ENCODE measurements at regions not wholly inside any gene's neighbourhood (a gene's known extent, or its start where the extent isn't known, plus 50 kb on each side); places are given as distances from the start of the nearest gene placed in this dataset.

- Histone ChIP-seq H3K27ac (ENCODE audit: low read depth, low read length) (peak overlapping the region; percentile 9), H3K36me3 (ENCODE audit: insufficient read depth, low read length) (no peaks in the 10 kb centered on the region), H3K4me1 (ENCODE audit: insufficient read depth, low read length) (peaks cover 4% of the 10 kb centered on the region), H3K4me2 (ENCODE audit: low read length) (peak overlapping the region; percentile 3), H4K20me1 (ENCODE audit: insufficient read depth, low read length) (no peaks in the 10 kb centered on the region), H3K27me3 (ENCODE audit: insufficient read depth, low read length) (no peaks in the 10 kb centered on the region), H2AFZ (ENCODE audit: low read depth, low read length) (no peak overlapping the region), H3K9ac (ENCODE audit: low read length) (no peak overlapping the region), H3K9me3 (ENCODE audit: insufficient read depth, low read depth, low read length) (no peaks in the 10 kb centered on the region), H3K79me2 (ENCODE audit: insufficient read depth, low read length) (no peaks in the 10 kb centered on the region), H3K4me3 (ENCODE audit: insufficient read depth, low read depth, low read length) (no peak overlapping the region)
- H3K36me3 Mint-ChIP-seq (ENCODE audit: low read depth, unreplicated experiment) = no peaks in the 10 kb centered on the region
- peak; percentile 47 for FAIRE-seq
- H3K4me3 Mint-ChIP-seq (ENCODE audit: unreplicated experiment) = no peak overlapping the region
- H3K4me1 Mint-ChIP-seq (ENCODE audit: low read depth, unreplicated experiment) = peaks cover 4% of the 10 kb centered on the region
- peak; percentile 76 for DNase-seq (ENCODE audit: low read depth)
- peaks cover 2% of the 10 kb centered on the region for H3K27me3 Mint-ChIP-seq (ENCODE audit: low read depth, unreplicated experiment)
- no peak overlapping the region for H3K27ac Mint-ChIP-seq (ENCODE audit: unreplicated experiment)
- TF ChIP-seq EZH2 (IDR thresholded peaks at IDR 0.05; ENCODE audit: insufficient read depth, low read length) = no peak
- TF ChIP-seq CTCF (IDR thresholded peaks at IDR 0.05; ENCODE audit: insufficient read depth, low read depth, low read length) = no peak
- peaks cover 3% of the 10 kb centered on the region for H3K9me3 Mint-ChIP-seq (ENCODE audit: unreplicated experiment)
Observed at GRCh38 chr7:46576950-46577349, 655.9 kb upstream of the IGFBP3 start.

- no peak overlapping the region for H3K4me3 ChIP-seq (ENCODE audit: insufficient read depth, low read depth, low read length)
- Mint-ChIP-seq H3K4me1 (ENCODE audit: low read depth, unreplicated experiment) (peaks cover 11% of the 10 kb centered on the region), H3K4me3 (ENCODE audit: unreplicated experiment) (no peak overlapping the region)
Observed at GRCh38 chr7:46572691-46573090, 651.6 kb upstream of the IGFBP3 start.

More at GRCh38 chr7:46572691-46573090, 651.6 kb upstream of the IGFBP3 start:
- H3K4me1 ChIP-seq (ENCODE audit: insufficient read depth, low read length) = peaks cover 4% of the 10 kb centered on the region
- Mint-ChIP-seq H3K36me3 (ENCODE audit: low read depth, unreplicated experiment) (no peaks in the 10 kb centered on the region), H3K27ac (ENCODE audit: unreplicated experiment) (no peak overlapping the region), H3K27me3 (ENCODE audit: low read depth, unreplicated experiment) (no peaks in the 10 kb centered on the region), H3K9me3 (ENCODE audit: unreplicated experiment) (no peaks in the 10 kb centered on the region)
- no peak overlapping the region for H2AFZ ChIP-seq (ENCODE audit: low read depth, low read length)
- no peaks in the 10 kb centered on the region for H4K20me1 ChIP-seq (ENCODE audit: insufficient read depth, low read length)
- no peak overlapping the region for H3K9ac ChIP-seq (ENCODE audit: low read length)
- no peak overlapping the region for H3K4me2 ChIP-seq (ENCODE audit: low read length)
- FAIRE-seq (no peak), DNase-seq (ENCODE audit: low read depth) (no peak)
- no peak overlapping the region for H3K27ac ChIP-seq (ENCODE audit: low read depth, low read length)
- no peaks in the 10 kb centered on the region for H3K27me3 ChIP-seq (ENCODE audit: insufficient read depth, low read length)
- H3K79me2 ChIP-seq (ENCODE audit: insufficient read depth, low read length) = no peaks in the 10 kb centered on the region
- H3K9me3 ChIP-seq (ENCODE audit: insufficient read depth, low read depth, low read length) = no peaks in the 10 kb centered on the region
- TF ChIP-seq EZH2 (IDR thresholded peaks at IDR 0.05; ENCODE audit: insufficient read depth, low read length) (no peak), CTCF (IDR thresholded peaks at IDR 0.05; ENCODE audit: insufficient read depth, low read depth, low read length) (no peak)
- no peaks in the 10 kb centered on the region for H3K36me3 ChIP-seq (ENCODE audit: insufficient read depth, low read length)
